B cell (primary cell): ENCODE measurements at regions not wholly inside any gene's neighbourhood (a gene's known extent, or its start where the extent isn't known, plus 50 kb on each side); places are given as distances from the start of the nearest gene placed in this dataset.

ENCODE experiments used
- ATAC-seq: fragments of 200-7000 bp; cut with Tn5 transposase; one replicate; pipeline ENCODE4 v1.10.0; 2021; ENCODE audit warnings: low read depth, mild to moderate bottlenecking, moderate number of reproducible peaks, moderate library complexity
- CTCF ChIA-PET: fragments of 350-600 bp; sonication (Branson Sonifier 250); formaldehyde crosslinking; loops from one replicate; lab custom pipeline; 2021; ENCODE audit warnings: antibody characterized with exemption, inconsistent platforms; lab: Charles Lee
- POLR2A ChIA-PET: fragments of 350-600 bp; sonication (Branson Sonifier 250); formaldehyde crosslinking; loops from one replicate; lab custom pipeline; 2021; ENCODE audit warnings: antibody characterized with exemption; lab: Charles Lee
- DNase-seq: peaks from one replicate; pipeline ENCODE4 v3.0.0; 2013
- H2AFZ ChIP-seq: 2 replicates; pipeline ENCODE4 v1.6.1; 2012; ENCODE audit warnings: mild to moderate bottlenecking, low read depth, low read length; ENCODE audit not compliant: insufficient read depth, poor library complexity, severe bottlenecking
- H3K27ac ChIP-seq, 2 donors: 1 replicate in 1 of 2; 2 replicates in 1 of 2; pipeline ENCODE4 v1.5.1; 2012 to 2013; ENCODE audit warnings: low read length in 2 of 2, mild to moderate bottlenecking in 2 of 2, moderate library complexity in 1 of 2
- H3K27me3 ChIP-seq, 4 experiments: fragments of 200-600 bp in 1 of 4; sonication (generic) in 1 of 4; replicated peaks in 1 of 4; 1 replicate in 2 of 4; 2 replicates in 2 of 4; pipeline versions ENCODE4 v1.6.1 to v1.7.0; 2013 to 2016; ENCODE audit warnings: low read length in 3 of 4, mild to moderate bottlenecking in 2 of 4, mixed read lengths in 1 of 4, moderate library complexity in 1 of 4; ENCODE audit not compliant: insufficient read depth in 4 of 4, control insufficient read depth in 3 of 4; ENCODE audit errors: control extremely low read depth in 1 of 4
- H3K36me3 ChIP-seq, 2 experiments: replicated peaks in 1 of 2; 1 replicate in 1 of 2; 2 replicates in 1 of 2; pipeline versions ENCODE4 v1.6.1 to v1.7.1; 2013; ENCODE audit warnings: low read length in 1 of 2; ENCODE audit not compliant: insufficient read depth in 2 of 2, control insufficient read depth in 1 of 2; ENCODE audit errors: control extremely low read depth in 1 of 2, extremely low read depth in 1 of 2
- H3K4me1 ChIP-seq, 2 donors: fragments of 200-600 bp in 1 of 2; sonication (generic) in 1 of 2; 1 replicate in 1 of 2; 2 replicates in 1 of 2; pipeline versions ENCODE4 v1.5.1 to v1.6.1; 2013 to 2017; ENCODE audit warnings: low read length in 2 of 2; ENCODE audit not compliant: control insufficient read depth in 2 of 2, insufficient read depth in 2 of 2
- H3K4me2 ChIP-seq: replicated peaks from 2 replicates; pipeline ENCODE3; 2012; ENCODE audit warnings: mild to moderate bottlenecking, low read depth, low read length; ENCODE audit not compliant: poor library complexity, severe bottlenecking
- H3K4me3 ChIP-seq, 5 experiments: fragments of 200-600 bp in 1 of 5; sonication (generic) in 1 of 5; 1 replicate in 3 of 5; 2 replicates in 2 of 5; pipeline versions ENCODE4 v1.5.1 to v1.7.0; 2011 to 2016; ENCODE audit warnings: low read length in 4 of 5, mild to moderate bottlenecking in 4 of 5, low read depth in 2 of 5, control low read depth in 1 of 5, moderate library complexity in 1 of 5; ENCODE audit not compliant: insufficient read depth in 1 of 5; ENCODE audit errors: control extremely low read depth in 1 of 5, extremely low read depth in 1 of 5
- H3K79me2 ChIP-seq: fragments of 200-600 bp; sonication (generic); one replicate; pipeline ENCODE4 v1.6.0; 2016; ENCODE audit warnings: low read length; ENCODE audit not compliant: control insufficient read depth, insufficient read depth
- H3K9ac ChIP-seq: fragments of 200-600 bp; sonication (generic); 2 replicates; pipeline ENCODE4 v1.6.1; 2017; ENCODE audit warnings: mild to moderate bottlenecking, low read length, moderate library complexity
- H3K9me3 ChIP-seq, 3 donors: one replicate each; pipeline versions ENCODE4 v1.6.1 to v1.7.1; 2013; ENCODE audit warnings: low read length in 2 of 3; ENCODE audit not compliant: control insufficient read depth in 2 of 3, insufficient read depth in 1 of 3; ENCODE audit errors: control extremely low read depth in 1 of 3
- H4K20me1 ChIP-seq: 2 replicates; pipeline ENCODE4 v1.6.0; 2012; ENCODE audit warnings: mild to moderate bottlenecking, low read length; ENCODE audit not compliant: insufficient read depth, control insufficient read depth, poor library complexity, severe bottlenecking
- H3K27ac Mint-ChIP-seq: one replicate; pipeline ENCODE4 v1.8.0; 2021; ENCODE audit warnings: mixed read lengths
- H3K27me3 Mint-ChIP-seq: one replicate; pipeline ENCODE4 v1.8.0; 2021; ENCODE audit warnings: mixed read lengths
- H3K4me1 Mint-ChIP-seq: one replicate; pipeline ENCODE4 v1.8.0; 2021; ENCODE audit warnings: mixed read lengths
- H3K4me3 Mint-ChIP-seq: one replicate; pipeline ENCODE4 v1.8.0; 2021; ENCODE audit warnings: mixed read lengths
- H3K9me3 Mint-ChIP-seq: one replicate; pipeline ENCODE4 v1.8.0; 2022; ENCODE audit warnings: mixed read lengths; ENCODE audit not compliant: insufficient read depth
- CTCF ChIP-seq: fragments of 200-600 bp; IDR thresholded peaks from one replicate; pipeline ENCODE4 v1.8.0; 2022; ENCODE audit warnings: antibody characterized with exemption, mild to moderate bottlenecking
- EZH2 ChIP-seq: IDR thresholded peaks from 2 replicates; pipeline ENCODE4 v1.6.1; 2012; ENCODE audit warnings: borderline replicate concordance, low read depth, mild to moderate bottlenecking, moderate library complexity, low read length; ENCODE audit not compliant: insufficient read depth, poor library complexity, severe bottlenecking
- WGBS: methylation state at CpG from one replicate; pipeline ENCODE4 v1.1.5; 2013; ENCODE audit warnings: missing lambda C conversion rate; ENCODE audit not compliant: insufficient coverage; 5-methylcytosine and 5-hydroxymethylcytosine counted together
- intact Hi-C: fragments of 100-400 bp; cut with micrococcal nuclease; formaldehyde crosslinking; loops from one replicate; pipeline ENCODE4 v1.10.0; 2022

GRCh38 chr15:93432474-93432873, 343.5 kb upstream of the RGMA start:
- Histone ChIP-seq H3K9ac (no peak overlapping the region), H3K27ac (no peak overlapping the region), H2AFZ (no peak overlapping the region), H3K36me3 (no peaks in the 10 kb centered on the region), H3K4me3 (no peak overlapping the region), H3K79me2 (no peaks in the 10 kb centered on the region), H3K27me3 (no peaks in the 10 kb centered on the region), H3K9me3 (peaks cover 0 to 9% (median 0%) of the 10 kb centered on the region in 3 donors), H4K20me1 (no peaks in the 10 kb centered on the region), H3K4me2 (no peak overlapping the region), H3K4me1 (no peaks in the 10 kb centered on the region)
- no peak for TF ChIP-seq CTCF
- TF ChIP-seq EZH2: no peak
- ChIA-PET POLR2A (no interaction called here), CTCF (no interaction called here)
- DNase-seq (no peak), ATAC-seq (no peak)
- Mint-ChIP-seq H3K4me3 (no peak overlapping the region), H3K27me3 (peaks cover 6% of the 10 kb centered on the region), H3K9me3 (no peaks in the 10 kb centered on the region), H3K27ac (no peak overlapping the region), H3K4me1 (no peaks in the 10 kb centered on the region)
- intact Hi-C loops: no loop called here
- WGBS: 90% methylated on average over 13 of the region's 28 CpGs

DNA sequence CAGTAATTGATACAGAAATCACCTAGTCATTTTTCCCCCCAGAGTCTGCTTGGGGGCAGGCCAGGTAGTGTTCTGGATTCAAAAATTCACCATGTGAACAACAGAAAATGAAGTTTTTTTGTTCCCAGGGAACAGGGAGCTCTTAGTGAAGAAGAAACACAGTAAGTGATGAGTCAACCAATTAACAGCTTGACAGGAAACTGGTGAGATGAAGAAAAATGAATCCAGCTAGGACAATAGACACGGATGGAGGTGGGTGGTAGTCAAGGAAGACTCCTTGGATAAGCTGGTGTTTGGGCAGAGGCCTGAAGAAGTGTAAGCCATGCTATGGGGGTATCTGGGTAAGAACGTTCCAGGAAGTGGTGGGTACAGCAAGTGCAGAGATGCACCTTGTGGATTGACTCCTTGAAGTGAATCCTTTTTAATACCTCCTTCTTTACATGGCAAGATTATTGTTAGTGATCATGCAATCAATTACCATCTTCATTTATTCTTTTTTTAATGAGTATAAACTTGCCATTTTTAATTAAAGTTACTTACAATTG, 339.9 kb upstream of the RGMA start:
- Histone ChIP-seq H3K4me3 (no peak overlapping the region), H3K9ac (no peak overlapping the region), H4K20me1 (no peaks in the 10 kb centered on the region), H2AFZ (no peak overlapping the region), H3K27me3 (no peaks in the 10 kb centered on the region), H3K4me2 (no peak overlapping the region), H3K27ac (no peak overlapping the region), H3K9me3 (peaks cover 0 to 11% (median 0%) of the 10 kb centered on the region in 3 donors), H3K4me1 (no peaks in the 10 kb centered on the region), H3K36me3 (no peaks in the 10 kb centered on the region), H3K79me2 (no peaks in the 10 kb centered on the region)
- no peaks in the 10 kb centered on the region for H3K4me1 Mint-ChIP-seq
- ChIA-PET POLR2A (no interaction called here), CTCF (no interaction called here)
- H3K27ac Mint-ChIP-seq: no peak overlapping the region
- no peaks in the 10 kb centered on the region for H3K27me3 Mint-ChIP-seq
- intact Hi-C loops: no loop called here
- DNase-seq (no peak), ATAC-seq (no peak)
- TF ChIP-seq CTCF (no peak), EZH2 (no peak)
- no peaks in the 10 kb centered on the region for H3K9me3 Mint-ChIP-seq
- H3K4me3 Mint-ChIP-seq: no peak overlapping the region
- WGBS: 67% methylated on average over 1 of the region's 2 CpGs
